Liver (tissue), 8 donors: ENCODE measurements at regions not wholly inside any gene's neighbourhood (a gene's known extent, or its start where the extent isn't known, plus 50 kb on each side); places are given as distances from the start of the nearest gene placed in this dataset.

ENCODE experiments used
- DNase-seq: peaks from one replicate; pipeline ENCODE4 v3.0.0-alpha.2; 2017; ENCODE audit warnings: low spot score
- H3K27ac ChIP-seq, 2 donors: one replicate each; pipeline ENCODE4 v1.7.0; 2013; ENCODE audit warnings: inconsistent platforms in 2 of 2, low read length in 2 of 2, control low read depth in 1 of 2, low read depth in 1 of 2, mild to moderate bottlenecking in 1 of 2
- H3K27me3 ChIP-seq, 4 donors: one replicate each; pipeline versions ENCODE4 v1.6.1 to v1.7.0; 2013; ENCODE audit warnings: low read length in 3 of 4, inconsistent platforms in 1 of 4, mild to moderate bottlenecking in 1 of 4, moderate library complexity in 1 of 4; ENCODE audit not compliant: control insufficient read depth in 4 of 4, insufficient read depth in 4 of 4
- H3K36me3 ChIP-seq, 4 donors: one replicate each; pipeline versions ENCODE4 v1.6.1 to v1.7.0; 2013; ENCODE audit warnings: low read length in 3 of 4, mild to moderate bottlenecking in 3 of 4, low read depth in 1 of 4, moderate library complexity in 1 of 4; ENCODE audit not compliant: control insufficient read depth in 4 of 4, insufficient read depth in 3 of 4
- H3K4me1 ChIP-seq, 4 donors: one replicate each; pipeline versions ENCODE4 v1.6.1 to v1.7.0; 2013; ENCODE audit warnings: low read length in 3 of 4, mild to moderate bottlenecking in 3 of 4, moderate library complexity in 1 of 4; ENCODE audit not compliant: control insufficient read depth in 4 of 4, insufficient read depth in 4 of 4
- H3K4me3 ChIP-seq, 3 donors: one replicate each; pipeline versions ENCODE4 v1.6.1 to v1.7.0; 2013; ENCODE audit warnings: low read length in 3 of 3, control low read depth in 1 of 3, low read depth in 1 of 3, mild to moderate bottlenecking in 1 of 3
- H3K9ac ChIP-seq, 2 donors: one replicate each; pipeline ENCODE4 v1.7.0; 2013; ENCODE audit warnings: low read length in 2 of 2, mild to moderate bottlenecking in 2 of 2, moderate library complexity in 2 of 2, control low read depth in 1 of 2, low read depth in 1 of 2
- H3K9me3 ChIP-seq, 4 donors: one replicate each; pipeline versions ENCODE4 v1.6.1 to v1.7.0; 2013; ENCODE audit warnings: low read length in 3 of 4; ENCODE audit not compliant: control insufficient read depth in 4 of 4
- EGR1 ChIP-seq, 2 donors: IDR thresholded peaks; 2 replicates each; pipeline ENCODE4 v1.6.1; 2016 to 2018; ENCODE audit warnings: antibody characterized with exemption in 2 of 2, low read depth in 2 of 2
- FOXA1 ChIP-seq: IDR thresholded peaks from 2 replicates; pipeline ENCODE4 v1.6.1; 2016; ENCODE audit warnings: antibody characterized with exemption
- FOXA2 ChIP-seq: IDR thresholded peaks from 2 replicates; pipeline ENCODE4 v1.6.1; 2016; ENCODE audit warnings: antibody characterized with exemption
- GABPA ChIP-seq, 2 donors: IDR thresholded peaks in 1 of 2; conservative IDR thresholded peaks in 1 of 2; 2 replicates each; pipeline ENCODE4 v1.6.1; 2016; ENCODE audit warnings: antibody characterized with exemption in 2 of 2, mild to moderate bottlenecking in 1 of 2, moderate library complexity in 1 of 2
- HNF4A ChIP-seq, 2 donors: conservative IDR thresholded peaks; 2 replicates each; pipeline ENCODE4 v1.6.1; 2016; ENCODE audit warnings: antibody characterized with exemption in 2 of 2, mild to moderate bottlenecking in 2 of 2
- HNF4G ChIP-seq: IDR thresholded peaks from 2 replicates; pipeline ENCODE4 v1.6.1; 2016; ENCODE audit warnings: antibody characterized with exemption
- JUND ChIP-seq, 2 donors: IDR thresholded peaks; 2 replicates each; pipeline ENCODE4 v1.6.1; 2016; ENCODE audit warnings: antibody characterized with exemption in 2 of 2
- RAD21 ChIP-seq, 2 donors: IDR thresholded peaks; 2 replicates each; pipeline ENCODE4 v1.6.1; 2016; ENCODE audit warnings: antibody characterized with exemption in 2 of 2, mild to moderate bottlenecking in 2 of 2
- RXRA ChIP-seq, 2 donors: IDR thresholded peaks; 2 replicates each; pipeline ENCODE4 v1.6.1; 2017 to 2018; ENCODE audit warnings: antibody characterized with exemption in 2 of 2, mild to moderate bottlenecking in 1 of 2
- SP1 ChIP-seq: IDR thresholded peaks from 2 replicates; pipeline ENCODE4 v1.6.1; 2018; ENCODE audit warnings: antibody characterized with exemption, mild to moderate bottlenecking
- TAF1 ChIP-seq: conservative IDR thresholded peaks from 2 replicates; pipeline ENCODE4 v1.6.1; 2016; ENCODE audit warnings: antibody characterized with exemption, mild to moderate bottlenecking
- YY1 ChIP-seq: IDR thresholded peaks from 2 replicates; pipeline ENCODE4 v1.6.1; 2016; ENCODE audit warnings: antibody characterized with exemption, mild to moderate bottlenecking
- WGBS: extraction: QIAGEN DNeasy Blood & Tissue Kit; methylation state at CpG from one replicate; pipeline ENCODE4 v1.1.7; 2013; 5-methylcytosine and 5-hydroxymethylcytosine counted together
- TF ChIP-seq, protein P1 (sequence below): IDR thresholded peaks from 2 replicates; pipeline ENCODE4 v1.6.1; 2016; ENCODE audit warnings: antibody characterized with exemption
- TF ChIP-seq, protein P2 (sequence below): fragments of 150-350 bp; IDR thresholded peaks from 2 replicates; pipeline ENCODE4 v1.5.1; 2017; ENCODE audit warnings: improper control_type of control experiment, low read depth, low read length; ENCODE audit not compliant: missing input control
- TF ChIP-seq, protein P3 (sequence below): IDR thresholded peaks from 2 replicates; pipeline ENCODE4 v1.6.1; 2016; ENCODE audit warnings: antibody characterized with exemption, mild to moderate bottlenecking
- TF ChIP-seq, protein P4 (sequence below): IDR thresholded peaks from 2 replicates; pipeline ENCODE4 v1.6.1; 2016; ENCODE audit warnings: antibody characterized with exemption
- TF ChIP-seq, protein P5 (sequence below): IDR thresholded peaks from 2 replicates; pipeline ENCODE4 v1.6.1; 2016; ENCODE audit warnings: antibody characterized with exemption
- donor health status: healthy.
- donor health status: healthy.
- donor health status: healthy.
- donor health status: healthy.
- donor health status: healthy.

DNA sequence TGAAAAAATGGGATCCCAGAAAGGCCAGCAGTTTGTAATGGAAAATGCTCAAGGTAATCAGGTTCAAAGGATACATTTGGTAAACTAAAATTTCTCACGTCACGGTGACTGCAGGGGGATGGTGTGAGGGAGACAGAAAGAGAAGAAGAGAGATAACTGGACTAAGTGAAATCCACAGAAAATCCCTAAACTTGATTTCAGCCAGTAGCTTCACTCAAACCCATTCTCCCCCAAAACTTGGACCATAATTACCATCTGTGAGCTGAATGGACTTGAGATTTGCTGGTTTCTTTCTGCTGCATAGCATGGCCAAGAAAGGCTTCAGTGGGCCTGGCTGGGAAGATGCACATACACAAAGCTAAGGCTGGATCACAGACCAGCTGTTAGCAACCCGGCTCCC, 155.4 kb upstream of the LMO4 start (continued):
- TF ChIP-seq, protein P1, sequence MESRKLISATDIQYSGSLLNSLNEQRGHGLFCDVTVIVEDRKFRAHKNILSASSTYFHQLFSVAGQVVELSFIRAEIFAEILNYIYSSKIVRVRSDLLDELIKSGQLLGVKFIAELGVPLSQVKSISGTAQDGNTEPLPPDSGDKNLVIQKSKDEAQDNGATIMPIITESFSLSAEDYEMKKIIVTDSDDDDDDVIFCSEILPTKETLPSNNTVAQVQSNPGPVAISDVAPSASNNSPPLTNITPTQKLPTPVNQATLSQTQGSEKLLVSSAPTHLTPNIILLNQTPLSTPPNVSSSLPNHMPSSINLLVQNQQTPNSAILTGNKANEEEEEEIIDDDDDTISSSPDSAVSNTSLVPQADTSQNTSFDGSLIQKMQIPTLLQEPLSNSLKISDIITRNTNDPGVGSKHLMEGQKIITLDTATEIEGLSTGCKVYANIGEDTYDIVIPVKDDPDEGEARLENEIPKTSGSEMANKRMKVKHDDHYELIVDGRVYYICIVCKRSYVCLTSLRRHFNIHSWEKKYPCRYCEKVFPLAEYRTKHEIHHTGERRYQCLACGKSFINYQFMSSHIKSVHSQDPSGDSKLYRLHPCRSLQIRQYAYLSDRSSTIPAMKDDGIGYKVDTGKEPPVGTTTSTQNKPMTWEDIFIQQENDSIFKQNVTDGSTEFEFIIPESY, result no peak

DNA sequence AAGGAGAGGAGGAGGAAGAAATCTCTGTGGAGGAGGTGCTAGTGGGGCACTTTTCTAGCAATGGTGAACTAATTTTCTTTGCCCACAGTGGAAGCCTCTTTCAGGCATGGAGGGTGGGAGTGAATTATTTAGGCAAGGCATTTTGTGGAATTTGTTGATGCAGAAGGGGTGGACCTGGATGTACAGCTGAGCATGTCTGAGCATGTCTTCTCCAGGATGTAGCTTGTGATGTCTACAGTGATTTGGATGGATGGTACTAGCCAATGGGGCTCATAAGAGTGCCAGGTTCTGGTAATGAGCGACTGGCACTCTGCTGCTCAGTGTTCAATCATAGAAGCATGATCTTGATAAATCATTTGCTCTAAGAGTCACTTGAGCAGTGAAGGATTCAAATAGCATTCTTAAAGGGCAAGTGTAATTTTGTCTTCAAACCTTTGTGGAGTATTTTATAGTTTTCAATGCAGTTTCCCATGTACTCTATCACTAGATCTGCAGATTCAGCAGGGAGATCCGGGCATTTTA, 153.9 kb upstream of the LMO4 start:
- no peak for DNase-seq
- H3K4me1 ChIP-seq, result no peaks in the 10 kb centered on the region
- H3K27ac ChIP-seq, result no peak overlapping the region
- no peaks in the 10 kb centered on the region for H3K36me3 ChIP-seq
- H3K9me3 ChIP-seq, result no peaks in the 10 kb centered on the region
- H3K27me3 ChIP-seq, result peaks cover 0 to 2% (median 0%) of the 10 kb centered on the region in 4 donors
- no peak overlapping the region for H3K9ac ChIP-seq
- H3K4me3 ChIP-seq, result no peak overlapping the region
- TF ChIP-seq, protein P1, result no peak
- no peak for TF ChIP-seq FOXA1
- TF ChIP-seq JUND (IDR thresholded peaks at IDR 0.05), result no peak
- no peak for TF ChIP-seq RXRA (IDR thresholded peaks at IDR 0.05)
- no peak for TF ChIP-seq SP1
- no peak for TF ChIP-seq HNF4G
- no peak for TF ChIP-seq HNF4A (conservative IDR thresholded peaks at IDR 0.05)
- TF ChIP-seq, protein P2, sequence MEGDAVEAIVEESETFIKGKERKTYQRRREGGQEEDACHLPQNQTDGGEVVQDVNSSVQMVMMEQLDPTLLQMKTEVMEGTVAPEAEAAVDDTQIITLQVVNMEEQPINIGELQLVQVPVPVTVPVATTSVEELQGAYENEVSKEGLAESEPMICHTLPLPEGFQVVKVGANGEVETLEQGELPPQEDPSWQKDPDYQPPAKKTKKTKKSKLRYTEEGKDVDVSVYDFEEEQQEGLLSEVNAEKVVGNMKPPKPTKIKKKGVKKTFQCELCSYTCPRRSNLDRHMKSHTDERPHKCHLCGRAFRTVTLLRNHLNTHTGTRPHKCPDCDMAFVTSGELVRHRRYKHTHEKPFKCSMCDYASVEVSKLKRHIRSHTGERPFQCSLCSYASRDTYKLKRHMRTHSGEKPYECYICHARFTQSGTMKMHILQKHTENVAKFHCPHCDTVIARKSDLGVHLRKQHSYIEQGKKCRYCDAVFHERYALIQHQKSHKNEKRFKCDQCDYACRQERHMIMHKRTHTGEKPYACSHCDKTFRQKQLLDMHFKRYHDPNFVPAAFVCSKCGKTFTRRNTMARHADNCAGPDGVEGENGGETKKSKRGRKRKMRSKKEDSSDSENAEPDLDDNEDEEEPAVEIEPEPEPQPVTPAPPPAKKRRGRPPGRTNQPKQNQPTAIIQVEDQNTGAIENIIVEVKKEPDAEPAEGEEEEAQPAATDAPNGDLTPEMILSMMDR, result no peak
- TF ChIP-seq, protein P3, sequence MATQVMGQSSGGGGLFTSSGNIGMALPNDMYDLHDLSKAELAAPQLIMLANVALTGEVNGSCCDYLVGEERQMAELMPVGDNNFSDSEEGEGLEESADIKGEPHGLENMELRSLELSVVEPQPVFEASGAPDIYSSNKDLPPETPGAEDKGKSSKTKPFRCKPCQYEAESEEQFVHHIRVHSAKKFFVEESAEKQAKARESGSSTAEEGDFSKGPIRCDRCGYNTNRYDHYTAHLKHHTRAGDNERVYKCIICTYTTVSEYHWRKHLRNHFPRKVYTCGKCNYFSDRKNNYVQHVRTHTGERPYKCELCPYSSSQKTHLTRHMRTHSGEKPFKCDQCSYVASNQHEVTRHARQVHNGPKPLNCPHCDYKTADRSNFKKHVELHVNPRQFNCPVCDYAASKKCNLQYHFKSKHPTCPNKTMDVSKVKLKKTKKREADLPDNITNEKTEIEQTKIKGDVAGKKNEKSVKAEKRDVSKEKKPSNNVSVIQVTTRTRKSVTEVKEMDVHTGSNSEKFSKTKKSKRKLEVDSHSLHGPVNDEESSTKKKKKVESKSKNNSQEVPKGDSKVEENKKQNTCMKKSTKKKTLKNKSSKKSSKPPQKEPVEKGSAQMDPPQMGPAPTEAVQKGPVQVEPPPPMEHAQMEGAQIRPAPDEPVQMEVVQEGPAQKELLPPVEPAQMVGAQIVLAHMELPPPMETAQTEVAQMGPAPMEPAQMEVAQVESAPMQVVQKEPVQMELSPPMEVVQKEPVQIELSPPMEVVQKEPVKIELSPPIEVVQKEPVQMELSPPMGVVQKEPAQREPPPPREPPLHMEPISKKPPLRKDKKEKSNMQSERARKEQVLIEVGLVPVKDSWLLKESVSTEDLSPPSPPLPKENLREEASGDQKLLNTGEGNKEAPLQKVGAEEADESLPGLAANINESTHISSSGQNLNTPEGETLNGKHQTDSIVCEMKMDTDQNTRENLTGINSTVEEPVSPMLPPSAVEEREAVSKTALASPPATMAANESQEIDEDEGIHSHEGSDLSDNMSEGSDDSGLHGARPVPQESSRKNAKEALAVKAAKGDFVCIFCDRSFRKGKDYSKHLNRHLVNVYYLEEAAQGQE, result no peak
- TF ChIP-seq, protein P4, sequence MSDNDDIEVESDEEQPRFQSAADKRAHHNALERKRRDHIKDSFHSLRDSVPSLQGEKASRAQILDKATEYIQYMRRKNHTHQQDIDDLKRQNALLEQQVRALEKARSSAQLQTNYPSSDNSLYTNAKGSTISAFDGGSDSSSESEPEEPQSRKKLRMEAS, result no peak
- TF ChIP-seq FOXA2, result no peak
- no peak for TF ChIP-seq EGR1 (IDR thresholded peaks at IDR 0.05; ENCODE audit: low read depth in 2 of 2)
- TF ChIP-seq GABPA (IDR thresholded peaks at IDR 0.05 in 1 of 2, conservative IDR thresholded peaks at IDR 0.05 in 1 of 2), result no peak
- TF ChIP-seq TAF1, result no peak
- TF ChIP-seq, protein P5, sequence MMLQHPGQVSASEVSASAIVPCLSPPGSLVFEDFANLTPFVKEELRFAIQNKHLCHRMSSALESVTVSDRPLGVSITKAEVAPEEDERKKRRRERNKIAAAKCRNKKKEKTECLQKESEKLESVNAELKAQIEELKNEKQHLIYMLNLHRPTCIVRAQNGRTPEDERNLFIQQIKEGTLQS, result no peak
- no peak for TF ChIP-seq RAD21 (IDR thresholded peaks at IDR 0.05)
- TF ChIP-seq YY1, result no peak
- WGBS, result 79% methylated on average over 2 of the region's 2 CpGs
